SH-SY5Y (cell line): ENCODE measurements at regions not wholly inside any gene's neighbourhood (a gene's known extent, or its start where the extent isn't known, plus 50 kb on each side); places are given as distances from the start of the nearest gene placed in this dataset.
A peak's percentile ranks its signal among the peaks of the same experiment; 100 is the strongest.

ENCODE experiments used
- GATA2 ChIP-seq: IDR thresholded peaks from 2 replicates; pipeline ENCODE4 v1.6.1; 2011; ENCODE audit warnings: mild to moderate bottlenecking, low read depth, low read length
- GATA3 ChIP-seq: IDR thresholded peaks from 2 replicates; pipeline ENCODE4 v1.6.1; 2011; ENCODE audit warnings: low read depth, mild to moderate bottlenecking, low read length, moderate library complexity

DNA sequence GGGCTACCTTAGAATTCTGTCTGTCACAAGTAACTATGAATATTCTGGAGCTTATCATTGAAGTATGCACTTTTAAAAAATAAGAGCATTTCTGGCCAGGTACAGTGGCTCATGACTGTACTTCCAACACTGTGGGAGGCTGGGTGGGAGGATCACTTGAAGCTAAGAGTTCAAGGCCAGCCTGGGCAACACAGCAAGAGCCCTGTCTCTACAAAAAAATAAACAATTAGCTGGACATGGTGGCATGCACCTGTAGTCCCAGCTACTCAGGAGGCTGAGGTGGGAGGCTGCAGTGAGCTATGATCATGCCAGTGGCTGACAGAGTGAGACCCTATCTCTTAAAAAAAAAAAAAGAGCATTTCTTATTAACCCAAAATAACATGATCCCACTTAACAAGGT, 60.0 kb upstream of the BRD7 start:
- no peak for TF ChIP-seq GATA3
- no peak for TF ChIP-seq GATA2

DNA sequence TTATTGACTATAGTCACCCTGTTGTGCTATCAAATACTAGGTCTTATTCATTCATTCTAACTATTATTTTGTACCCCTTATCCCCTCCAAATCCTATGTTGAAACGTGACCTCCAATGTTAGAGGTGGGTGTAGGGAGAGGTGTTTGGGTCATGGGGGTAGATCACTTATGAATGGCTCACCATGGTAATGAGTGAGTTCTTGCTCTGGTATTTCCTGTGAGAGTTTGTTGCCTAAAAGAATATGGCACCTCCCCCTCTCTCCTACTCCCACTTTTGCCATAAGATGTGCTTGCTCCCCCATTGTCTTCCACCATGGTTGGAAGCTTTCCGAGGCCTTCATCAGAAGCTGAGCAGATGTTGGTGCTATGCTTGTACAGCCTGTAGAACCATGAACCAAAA, 59.3 kb upstream of the BRD7 start:
- TF ChIP-seq GATA2: no peak
- TF ChIP-seq GATA3: no peak

DNA sequence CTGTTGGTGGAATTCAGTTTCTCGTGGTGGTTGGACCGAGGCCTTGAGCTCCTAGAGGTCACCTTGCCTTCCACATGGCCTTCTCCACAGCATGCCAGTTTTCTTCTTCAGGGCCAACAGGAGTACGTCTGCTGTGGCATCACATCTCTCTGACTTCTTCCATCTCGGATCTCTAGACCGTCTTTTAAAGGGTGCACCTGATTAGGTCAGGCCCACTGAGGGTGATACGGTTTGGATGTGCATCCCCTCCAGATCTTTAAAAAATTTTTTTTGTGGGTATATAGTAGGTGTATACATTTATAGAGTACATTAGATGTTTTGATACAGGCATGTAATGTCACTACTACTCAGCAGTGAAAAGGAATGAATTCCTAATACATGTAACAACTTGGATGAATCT, 58.3 kb upstream of the BRD7 start:
- no peak for TF ChIP-seq GATA2
- no peak for TF ChIP-seq GATA3

DNA sequence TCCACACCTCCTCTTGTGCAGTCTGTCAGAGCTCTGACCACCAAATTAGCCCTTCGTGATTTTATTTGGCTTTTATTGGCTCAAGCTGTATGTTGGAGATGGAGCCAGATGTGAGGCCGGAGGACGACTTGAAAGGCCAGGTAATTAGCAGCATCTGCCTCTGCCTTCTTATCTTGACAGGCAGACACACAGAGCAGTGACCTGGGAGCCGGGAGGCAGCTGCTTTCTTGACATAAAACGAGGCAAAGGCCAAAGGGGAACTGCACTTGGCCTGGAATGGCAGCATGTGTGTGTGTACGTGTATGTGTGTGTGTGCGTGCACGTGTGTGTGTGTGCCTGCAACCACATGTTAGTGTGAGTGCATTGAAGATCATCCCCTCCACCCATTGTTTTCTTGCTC, 56.9 kb upstream of the BRD7 start:
- TF ChIP-seq GATA3 (peak; percentile 77), GATA2 (peak; percentile 97)

DNA sequence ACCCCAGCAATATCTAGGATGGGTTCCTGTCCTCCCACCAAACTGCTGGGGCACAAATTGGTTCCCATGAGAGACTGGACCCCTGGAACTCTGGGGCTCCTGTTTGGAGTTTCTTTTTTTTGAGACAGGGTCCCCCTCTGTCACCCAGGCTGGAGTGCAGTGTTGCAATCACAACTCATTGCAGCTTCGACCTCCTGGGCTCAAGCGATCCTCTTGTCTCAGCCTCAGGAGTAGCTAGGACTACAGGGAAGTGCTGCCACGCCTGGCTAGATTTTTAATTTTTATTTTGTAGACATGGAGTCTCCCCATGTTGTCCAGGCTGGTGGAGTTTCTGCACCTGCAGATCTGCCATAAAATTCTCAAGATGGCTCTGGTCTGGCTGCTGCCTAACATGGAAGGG, 56.3 kb upstream of the BRD7 start:
- TF ChIP-seq GATA2 (no peak), GATA3 (no peak)

DNA sequence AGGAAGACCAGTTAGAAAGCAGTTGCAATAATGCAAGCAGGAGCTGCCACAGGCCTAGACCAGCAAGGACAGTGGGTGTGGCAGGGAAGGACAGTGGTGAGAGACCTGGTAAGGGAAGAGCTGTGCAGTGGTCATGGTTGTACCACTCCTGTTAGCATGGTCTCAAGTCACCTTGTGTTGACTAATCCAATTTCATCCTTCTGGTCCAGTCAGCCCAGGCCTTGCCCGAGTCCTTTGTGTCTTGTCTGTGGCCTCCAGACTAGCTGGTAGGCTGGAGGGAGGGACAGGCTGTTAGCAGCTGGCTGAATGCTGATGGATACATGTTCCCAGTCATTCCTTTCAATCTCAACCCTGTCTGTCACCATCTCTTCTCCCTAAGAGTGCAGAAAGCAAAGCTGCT, 54.1 kb upstream of the BRD7 start:
- no peak for TF ChIP-seq GATA2
- TF ChIP-seq GATA3: no peak

DNA sequence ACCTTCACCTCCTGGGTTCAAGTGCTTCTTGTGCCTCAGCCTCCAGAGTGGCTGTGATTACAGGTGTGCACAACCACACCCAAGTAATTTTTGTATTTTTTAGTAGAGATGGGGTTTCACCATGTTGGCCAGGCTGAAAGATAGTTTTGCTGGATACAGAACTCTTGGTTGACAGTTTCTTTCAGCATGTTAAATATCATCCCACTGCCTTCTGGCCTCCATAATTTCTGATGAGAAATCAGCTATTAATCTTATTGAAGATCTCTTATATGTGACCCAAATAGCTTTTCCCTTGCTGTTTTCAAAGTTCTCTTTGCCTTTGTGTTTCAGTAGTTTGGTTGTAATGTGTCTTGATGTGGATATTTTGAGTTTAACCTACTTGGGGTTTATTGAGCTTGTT, 50.3 kb upstream of the BRD7 start:
- TF ChIP-seq GATA2 (no peak), GATA3 (no peak)
